Gastroesophageal sphincter (tissue), 4 donors: ENCODE measurements at regions not wholly inside any gene's neighbourhood (a gene's known extent, or its start where the extent isn't known, plus 50 kb on each side); places are given as distances from the start of the nearest gene placed in this dataset.

Source experiments
- ATAC-seq: fragments of 150-250 bp; one replicate; pipeline ENCODE4 v1.9.1; 2016; ENCODE audit warnings: mild to moderate bottlenecking, moderate library complexity
- H3K27ac ChIP-seq, 4 donors: fragments of 200-600 bp; sonication (generic) in 3 of 4; 1 replicate in 3 of 4; 2 replicates in 1 of 4; pipeline ENCODE4 v1.5.1; 2016 to 2019
- H3K27me3 ChIP-seq: fragments of 200-600 bp; sonication (generic); one replicate; pipeline ENCODE4 v1.5.1; 2019
- H3K36me3 ChIP-seq, 2 donors: fragments of 200-600 bp; sonication (generic); one replicate each; pipeline ENCODE4 v1.5.1; 2019; ENCODE audit warnings: control low read depth in 1 of 2
- H3K4me1 ChIP-seq, 3 donors: fragments of 200-600 bp; sonication (generic); 1 replicate in 2 of 3; 2 replicates in 1 of 3; pipeline ENCODE4 v1.5.1; 2016 to 2019; ENCODE audit warnings: control low read depth in 2 of 3
- H3K4me3 ChIP-seq, 2 donors: fragments of 200-600 bp; sonication (generic); one replicate each; pipeline ENCODE4 v1.5.1; 2019; ENCODE audit warnings: mild to moderate bottlenecking in 1 of 2, moderate library complexity in 1 of 2
- H3K9me3 ChIP-seq, 3 donors: fragments of 200-600 bp; sonication (generic); one replicate each; pipeline ENCODE4 v1.5.1; 2017 to 2019; ENCODE audit warnings: control low read depth in 2 of 3
- CTCF ChIP-seq, 4 experiments: fragments of 200-600 bp in 2 of 4; fragments of 450-650 bp in 2 of 4; sonication (generic) in 1 of 4; IDR thresholded peaks; one replicate each; pipeline ENCODE4 v1.5.1; 2017 to 2019; ENCODE audit warnings: antibody characterized with exemption in 4 of 4, mild to moderate bottlenecking in 2 of 4, moderate library complexity in 2 of 4
- EP300 ChIP-seq: sonication (generic); formaldehyde crosslinking; IDR thresholded peaks from one replicate; pipeline ENCODE4 v1.6.1; 2017; ENCODE audit warnings: antibody characterized with exemption, mild to moderate bottlenecking
- POLR2A ChIP-seq, 2 donors: fragments of 450-650 bp; IDR thresholded peaks; one replicate each; pipeline ENCODE4 v1.6.1; 2017; ENCODE audit warnings: antibody characterized with exemption in 2 of 2, mild to moderate bottlenecking in 2 of 2, moderate library complexity in 1 of 2
- POLR2AphosphoS5 ChIP-seq: sonication (generic); formaldehyde crosslinking; IDR thresholded peaks from one replicate; pipeline ENCODE4 v1.6.1; 2017; ENCODE audit warnings: antibody characterized with exemption
- WGBS, 2 donors: methylation state at CpG; one replicate each; pipeline ENCODE4 v1.1.5; 2018; ENCODE audit warnings: low coverage in 1 of 2; 5-methylcytosine and 5-hydroxymethylcytosine counted together

DNA sequence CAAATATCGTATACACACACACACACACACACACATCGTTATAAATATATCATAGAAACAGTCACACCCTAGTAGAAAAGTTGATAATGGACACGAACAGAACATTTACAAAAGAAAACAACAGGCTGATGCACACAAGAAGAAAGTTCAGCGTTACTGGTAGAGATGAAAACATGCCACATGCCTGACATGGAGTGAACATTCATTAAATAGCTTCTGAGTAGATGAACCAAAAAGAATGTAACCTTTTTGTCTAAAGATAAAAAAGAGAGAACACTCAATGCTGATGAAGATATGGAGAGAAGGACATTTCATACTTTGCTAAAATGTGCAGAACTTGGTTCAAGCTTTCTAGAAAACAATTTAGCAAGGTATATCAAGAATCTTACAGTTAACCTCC lies 173.4 kb upstream of the KLF14 start:
- no peaks in the 10 kb centered on the region for H3K27me3 ChIP-seq
- H3K36me3 ChIP-seq, result peaks cover 0 to 38% of the 10 kb centered on the region in 2 donors
- no peak for ATAC-seq
- no peaks in the 10 kb centered on the region for H3K9me3 ChIP-seq
- H3K4me1 ChIP-seq, result peaks cover 7 to 72% (median 27%) of the 10 kb centered on the region in 3 donors
- H3K27ac ChIP-seq, result no peak overlapping the region
- TF ChIP-seq CTCF (IDR thresholded peaks at IDR 0.05), result no peak
- no peak for TF ChIP-seq POLR2A (IDR thresholded peaks at IDR 0.05)
- no peak for TF ChIP-seq EP300
- TF ChIP-seq POLR2AphosphoS5, result no peak
- WGBS, 2 donors, result 86 to 100% methylated on average over 3 to 4 of the region's 4 CpGs
- no peak overlapping the region for H3K4me3 ChIP-seq

- Histone ChIP-seq H3K4me3 (no peak overlapping the region), H3K36me3 (peaks cover 0 to 28% of the 10 kb centered on the region in 2 donors), H3K27me3 (no peaks in the 10 kb centered on the region), H3K27ac (no peak overlapping the region), H3K9me3 (no peaks in the 10 kb centered on the region), H3K4me1 (peaks cover 13 to 70% (median 21%) of the 10 kb centered on the region in 3 donors)
- no peak for ATAC-seq
- WGBS, 2 donors, result 91 to 100% methylated on average over 3 to 10 of the region's 11 CpGs
- TF ChIP-seq CTCF (IDR thresholded peaks at IDR 0.05) (no peak), POLR2A (IDR thresholded peaks at IDR 0.05) (no peak), POLR2AphosphoS5 (no peak), EP300 (no peak)
These were observed 174.5 kb upstream of the KLF14 start for GRCh38 chr7:130908345-130909160.

GRCh38 chr7:130909161-130909836 lies 175.3 kb upstream of the KLF14 start:
- Histone ChIP-seq H3K36me3 (peaks cover 0 to 28% of the 10 kb centered on the region in 2 donors), H3K4me3 (no peak overlapping the region), H3K4me1 (peaks cover 21 to 70% (median 25%) of the 10 kb centered on the region in 3 donors), H3K9me3 (no peaks in the 10 kb centered on the region), H3K27me3 (no peaks in the 10 kb centered on the region), H3K27ac (peak overlapping the region in 1 of 4 donors; percentile 27)
- WGBS, 2 donors, result 88 to 89% methylated on average over 12 to 14 of the region's 14 CpGs
- TF ChIP-seq EP300, result no peak
- TF ChIP-seq CTCF (IDR thresholded peaks at IDR 0.05), result no peak
- no peak for TF ChIP-seq POLR2A (IDR thresholded peaks at IDR 0.05)
- no peak for TF ChIP-seq POLR2AphosphoS5
- no peak for ATAC-seq

- H3K9me3 ChIP-seq, result no peaks in the 10 kb centered on the region
- peak overlapping the region in 1 of 4 donors; percentile 27 for H3K27ac ChIP-seq
- no peak overlapping the region for H3K4me3 ChIP-seq
- 76 to 93% methylated on average over 4 to 9 of the region's 9 CpGs for WGBS, 2 donors
- no peak for ATAC-seq
- peaks cover 25 to 70% (median 29%) of the 10 kb centered on the region in 3 donors for H3K4me1 ChIP-seq
- H3K36me3 ChIP-seq, result peaks cover 0 to 28% of the 10 kb centered on the region in 2 donors
- TF ChIP-seq POLR2AphosphoS5, result no peak
- TF ChIP-seq POLR2A (IDR thresholded peaks at IDR 0.05), result no peak
- no peak for TF ChIP-seq CTCF (IDR thresholded peaks at IDR 0.05)
- TF ChIP-seq EP300, result no peak
- no peaks in the 10 kb centered on the region for H3K27me3 ChIP-seq
These were observed 176.1 kb upstream of the KLF14 start for GRCh38 chr7:130909881-130910672.
